Activated CD8-positive, alpha-beta T cell treated with anti-CD3 and anti-CD28 coated beads for 36 hours (primary cell): ENCODE measurements at regions not wholly inside any gene's neighbourhood (a gene's known extent, or its start where the extent isn't known, plus 50 kb on each side); places are given as distances from the start of the nearest gene placed in this dataset.

Source experiments
- ATAC-seq: fragments of 200-7000 bp; cut with Tn5 transposase; one replicate; pipeline ENCODE4 v1.10.0; 2021; ENCODE audit warnings: mild to moderate bottlenecking, moderate library complexity
- CTCF ChIA-PET: fragments of 350-600 bp; sonication (Branson Sonifier 250); formaldehyde crosslinking; loops from one replicate; lab custom pipeline; 2021; ENCODE audit warnings: antibody characterized with exemption; lab: Charles Lee
- POLR2A ChIA-PET: fragments of 350-600 bp; sonication (Branson Sonifier 250); formaldehyde crosslinking; loops from one replicate; lab custom pipeline; 2021; ENCODE audit warnings: antibody characterized with exemption; lab: Charles Lee
- DNase-seq: peaks from one replicate; pipeline ENCODE4 v3.0.0-alpha.2; 2020
- H3K27ac Mint-ChIP-seq: one replicate; pipeline ENCODE4 v1.8.0; 2021; ENCODE audit warnings: mild to moderate bottlenecking, mixed read lengths
- H3K27me3 Mint-ChIP-seq: one replicate; pipeline ENCODE4 v1.8.0; 2021; ENCODE audit warnings: mixed read lengths
- H3K36me3 Mint-ChIP-seq: one replicate; pipeline ENCODE4 v1.8.0; 2021; ENCODE audit warnings: low read depth, mixed read lengths
- H3K4me1 Mint-ChIP-seq: one replicate; pipeline ENCODE4 v1.8.0; 2021; ENCODE audit warnings: low read depth, mixed read lengths
- H3K4me3 Mint-ChIP-seq: one replicate; pipeline ENCODE4 v1.8.0; 2021; ENCODE audit warnings: mild to moderate bottlenecking, moderate library complexity, mixed read lengths
- H3K9me3 Mint-ChIP-seq: one replicate; pipeline ENCODE4 v1.8.0; 2021; ENCODE audit warnings: mixed read lengths
- CTCF ChIP-seq: fragments of 200-600 bp; IDR thresholded peaks from one replicate; pipeline ENCODE4 v1.8.0; 2022; ENCODE audit warnings: antibody characterized with exemption, mild to moderate bottlenecking
- intact Hi-C: fragments of 100-400 bp; cut with micrococcal nuclease; formaldehyde crosslinking; loops from one replicate; pipeline ENCODE4 v1.10.0; 2022

- no peak for TF ChIP-seq CTCF
- no peaks in the 10 kb centered on the region for H3K36me3 Mint-ChIP-seq
- H3K27me3 Mint-ChIP-seq: no peaks in the 10 kb centered on the region
- no peak overlapping the region for H3K4me3 Mint-ChIP-seq
- no peak overlapping the region for H3K27ac Mint-ChIP-seq
- ChIA-PET CTCF (no interaction called here), POLR2A (no interaction called here)
- no peaks in the 10 kb centered on the region for H3K9me3 Mint-ChIP-seq
- intact Hi-C loops: no loop called here
- ATAC-seq (no peak), DNase-seq (no peak)
- H3K4me1 Mint-ChIP-seq: no peaks in the 10 kb centered on the region
These were observed 470.5 kb upstream of the ONECUT1 start for GRCh38 chr15:53260647-53261046.

- Mint-ChIP-seq H3K4me1 (no peaks in the 10 kb centered on the region), H3K27ac (no peak overlapping the region), H3K4me3 (no peak overlapping the region), H3K36me3 (no peaks in the 10 kb centered on the region), H3K27me3 (no peaks in the 10 kb centered on the region), H3K9me3 (no peaks in the 10 kb centered on the region)
- no peak for DNase-seq
- TF ChIP-seq CTCF: no peak
- intact Hi-C loops: no loop called here
- ChIA-PET CTCF (no interaction called here), POLR2A (no interaction called here)
- no peak for ATAC-seq
These were observed 466.3 kb upstream of the ONECUT1 start for GRCh38 chr15:53256457-53256856.

DNA sequence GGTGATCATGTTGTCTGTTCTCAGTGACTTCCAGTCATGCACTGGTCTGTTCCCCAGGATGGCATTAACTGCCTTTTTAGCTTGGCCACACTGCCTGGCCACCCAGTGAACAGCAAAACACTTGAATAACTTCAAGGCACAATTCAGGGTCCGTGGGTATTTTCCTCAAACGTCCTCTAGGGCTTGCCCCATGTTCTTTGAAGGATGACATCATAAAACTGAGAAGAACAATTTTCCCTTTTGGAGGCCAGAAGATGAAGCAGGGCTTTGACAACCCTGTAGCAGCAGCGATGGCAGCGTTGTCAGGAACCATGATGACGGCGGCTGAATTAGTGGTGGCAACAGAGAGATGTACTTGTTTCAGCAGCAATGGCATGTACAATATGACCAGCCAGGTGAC lies 465.9 kb upstream of the ONECUT1 start:
- DNase-seq (no peak), ATAC-seq (no peak)
- no peaks in the 10 kb centered on the region for H3K27me3 Mint-ChIP-seq
- CTCF ChIA-PET: no interaction called here
- no peaks in the 10 kb centered on the region for H3K36me3 Mint-ChIP-seq
- no peak overlapping the region for H3K27ac Mint-ChIP-seq
- no peaks in the 10 kb centered on the region for H3K9me3 Mint-ChIP-seq
- intact Hi-C loops: no loop called here
- no peak for TF ChIP-seq CTCF
- POLR2A ChIA-PET: no interaction called here
- no peak overlapping the region for H3K4me3 Mint-ChIP-seq
- H3K4me1 Mint-ChIP-seq: no peaks in the 10 kb centered on the region

GRCh38 chr15:53251996-53252395 lies 461.9 kb upstream of the ONECUT1 start:
- TF ChIP-seq CTCF: no peak
- ChIA-PET CTCF (no interaction called here), POLR2A (no interaction called here)
- H3K36me3 Mint-ChIP-seq: no peaks in the 10 kb centered on the region
- H3K27ac Mint-ChIP-seq: no peak overlapping the region
- ATAC-seq (no peak), DNase-seq (no peak)
- no peaks in the 10 kb centered on the region for H3K27me3 Mint-ChIP-seq
- intact Hi-C loops: no loop called here
- no peaks in the 10 kb centered on the region for H3K4me1 Mint-ChIP-seq
- no peak overlapping the region for H3K4me3 Mint-ChIP-seq
- no peaks in the 10 kb centered on the region for H3K9me3 Mint-ChIP-seq

- Mint-ChIP-seq H3K9me3 (no peaks in the 10 kb centered on the region), H3K4me1 (no peaks in the 10 kb centered on the region), H3K27me3 (no peaks in the 10 kb centered on the region), H3K36me3 (no peaks in the 10 kb centered on the region), H3K27ac (no peak overlapping the region), H3K4me3 (no peak overlapping the region)
- no peak for DNase-seq
- CTCF ChIA-PET: no interaction called here
- TF ChIP-seq CTCF: no peak
- intact Hi-C loops: no loop called here
- no peak for ATAC-seq
- POLR2A ChIA-PET: no interaction called here
These were observed 461.4 kb upstream of the ONECUT1 start for GRCh38 chr15:53251523-53251922.
